OCI-LY1 (cell line): ENCODE measurements at regions not wholly inside any gene's neighbourhood (a gene's known extent, or its start where the extent isn't known, plus 50 kb on each side); places are given as distances from the start of the nearest gene placed in this dataset.

Source experiments
- EZH2 ChIP-seq: fragments of 200-600 bp; sonication (generic), shearing (Covaris generic); IDR thresholded peaks from 2 replicates; pipeline ENCODE4 v1.8.0; 2017; ENCODE audit warnings: borderline replicate concordance, mixed run types, mild to moderate bottlenecking, antibody characterized with exemption, low read length, moderate library complexity, mixed read lengths
- TF ChIP-seq, protein P1 (sequence below): fragments of 200-600 bp; sonication (generic), shearing (Covaris generic); IDR thresholded peaks from 2 replicates; pipeline ENCODE4 v1.5.1; 2017; ENCODE audit warnings: mild to moderate bottlenecking, antibody characterized with exemption, low read length, moderate library complexity, mixed read lengths

DNA sequence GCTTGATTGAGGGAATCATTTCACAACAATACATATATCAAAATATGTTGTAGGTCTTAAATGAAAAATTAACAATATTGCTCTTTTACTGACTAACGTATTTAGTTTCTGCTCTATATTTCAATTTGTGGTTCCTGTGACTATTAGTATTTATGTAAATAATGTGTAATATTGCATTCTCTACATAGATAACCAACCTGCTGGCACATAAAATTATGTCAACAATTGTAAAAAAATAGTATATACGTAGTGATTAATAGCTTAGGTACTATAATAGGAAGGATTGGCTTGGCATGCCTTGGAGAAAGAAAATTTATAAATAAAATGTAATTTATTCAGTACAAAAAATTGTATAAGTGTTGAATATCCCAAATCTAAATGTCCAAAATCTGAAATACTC, 1336.1 kb downstream of the PCDH9 start:
- TF ChIP-seq, protein P1, sequence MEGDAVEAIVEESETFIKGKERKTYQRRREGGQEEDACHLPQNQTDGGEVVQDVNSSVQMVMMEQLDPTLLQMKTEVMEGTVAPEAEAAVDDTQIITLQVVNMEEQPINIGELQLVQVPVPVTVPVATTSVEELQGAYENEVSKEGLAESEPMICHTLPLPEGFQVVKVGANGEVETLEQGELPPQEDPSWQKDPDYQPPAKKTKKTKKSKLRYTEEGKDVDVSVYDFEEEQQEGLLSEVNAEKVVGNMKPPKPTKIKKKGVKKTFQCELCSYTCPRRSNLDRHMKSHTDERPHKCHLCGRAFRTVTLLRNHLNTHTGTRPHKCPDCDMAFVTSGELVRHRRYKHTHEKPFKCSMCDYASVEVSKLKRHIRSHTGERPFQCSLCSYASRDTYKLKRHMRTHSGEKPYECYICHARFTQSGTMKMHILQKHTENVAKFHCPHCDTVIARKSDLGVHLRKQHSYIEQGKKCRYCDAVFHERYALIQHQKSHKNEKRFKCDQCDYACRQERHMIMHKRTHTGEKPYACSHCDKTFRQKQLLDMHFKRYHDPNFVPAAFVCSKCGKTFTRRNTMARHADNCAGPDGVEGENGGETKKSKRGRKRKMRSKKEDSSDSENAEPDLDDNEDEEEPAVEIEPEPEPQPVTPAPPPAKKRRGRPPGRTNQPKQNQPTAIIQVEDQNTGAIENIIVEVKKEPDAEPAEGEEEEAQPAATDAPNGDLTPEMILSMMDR: no peak
- no peak for TF ChIP-seq EZH2
